Keratinocyte (primary cell): ENCODE measurements at regions not wholly inside any gene's neighbourhood (a gene's known extent, or its start where the extent isn't known, plus 50 kb on each side); places are given as distances from the start of the nearest gene placed in this dataset.
A peak's percentile ranks its signal among the peaks of the same experiment; 100 is the strongest.

Experiments
- DNase-seq: peaks from one replicate; pipeline ENCODE4 v3.0.0-alpha.2; 2011; ENCODE audit warnings: low read depth, missing footprints, low spot score
- FAIRE-seq: peaks from 2 replicates; lab custom pipeline; 2011; peaks lifted over from hg19 to GRCh38; lab: Jason Lieb, UNC
- H2AFZ ChIP-seq: 2 replicates; pipeline ENCODE4 v1.6.0; 2012; ENCODE audit warnings: low read length, control low read depth, inconsistent platforms; ENCODE audit not compliant: control insufficient read depth
- H3K27ac ChIP-seq: 2 replicates; pipeline ENCODE4 v1.5.1; 2011; ENCODE audit warnings: low read length; ENCODE audit not compliant: control insufficient read depth, insufficient read depth
- H3K27me3 ChIP-seq: 3 replicates; pipeline ENCODE4 v1.6.0; 2011; ENCODE audit warnings: low read length; ENCODE audit not compliant: control insufficient read depth, insufficient read depth; ENCODE audit errors: extremely low read depth
- H3K36me3 ChIP-seq, 2 experiments: 2 replicates in 1 of 2; 3 replicates in 1 of 2; pipeline ENCODE4 v1.5.1; 2011; ENCODE audit warnings: low read length in 2 of 2, mild to moderate bottlenecking in 1 of 2; ENCODE audit not compliant: control insufficient read depth in 2 of 2, insufficient read depth in 2 of 2; ENCODE audit errors: extremely low read depth in 1 of 2
- H3K4me1 ChIP-seq: 3 replicates; pipeline ENCODE4 v1.5.1; 2011; ENCODE audit warnings: low read length; ENCODE audit not compliant: control insufficient read depth, insufficient read depth; ENCODE audit errors: extremely low read depth
- H3K4me2 ChIP-seq: 3 replicates; pipeline ENCODE4 v1.6.0; 2011; ENCODE audit warnings: low read depth, low read length; ENCODE audit not compliant: control insufficient read depth, insufficient read depth; ENCODE audit errors: extremely low read depth
- H3K4me3 ChIP-seq, 3 experiments: fragments of 200-600 bp in 1 of 3; sonication (generic) in 1 of 3; 2 replicates in 2 of 3; 3 replicates in 1 of 3; pipeline ENCODE4 v1.5.1; 2011 to 2016; ENCODE audit warnings: low read length in 3 of 3, mild to moderate bottlenecking in 3 of 3, control low read depth in 2 of 3, inconsistent platforms in 1 of 3, low read depth in 1 of 3, mixed read lengths in 1 of 3, mixed run types in 1 of 3, moderate library complexity in 1 of 3; ENCODE audit not compliant: control insufficient read depth in 2 of 3, insufficient read depth in 2 of 3; ENCODE audit errors: extremely low read depth in 1 of 3
- H3K79me2 ChIP-seq: 2 replicates; pipeline ENCODE4 v1.6.0; 2012; ENCODE audit warnings: low read length; ENCODE audit not compliant: control insufficient read depth, insufficient read depth
- H3K9ac ChIP-seq: 3 replicates; pipeline ENCODE4 v1.6.0; 2011; ENCODE audit warnings: low read length; ENCODE audit not compliant: control insufficient read depth, insufficient read depth; ENCODE audit errors: extremely low read depth
- H3K9me1 ChIP-seq: 3 replicates; pipeline ENCODE4 v1.6.0; 2011; ENCODE audit warnings: low read length; ENCODE audit not compliant: control insufficient read depth, insufficient read depth; ENCODE audit errors: extremely low read depth
- H3K9me3 ChIP-seq: 2 replicates; pipeline ENCODE4 v1.5.1; 2012; ENCODE audit warnings: low read depth, low read length; ENCODE audit not compliant: control insufficient read depth
- H4K20me1 ChIP-seq: 3 replicates; pipeline ENCODE4 v1.6.0; 2011; ENCODE audit warnings: low read length; ENCODE audit not compliant: control insufficient read depth, insufficient read depth; ENCODE audit errors: extremely low read depth
- CTCF ChIP-seq, 3 experiments: IDR thresholded peaks in 1 of 3; conservative IDR thresholded peaks in 1 of 3; optimal IDR thresholded peaks in 1 of 3; 2 replicates in 2 of 3; 3 replicates in 1 of 3; pipeline versions ENCODE3 to v1.5.1; 2011; ENCODE audit warnings: low read length in 3 of 3, mild to moderate bottlenecking in 3 of 3, moderate library complexity in 2 of 3, control low read depth in 1 of 3, inconsistent platforms in 1 of 3; ENCODE audit not compliant: insufficient read depth in 2 of 3; ENCODE audit errors: extremely low read depth in 1 of 3
- EZH2 ChIP-seq: IDR thresholded peaks from one replicate; pipeline ENCODE4 v1.6.1; 2012; ENCODE audit warnings: inconsistent platforms, mild to moderate bottlenecking, low read length, moderate library complexity
- dilution Hi-C: fragments of 300-500 bp; cut with MboI; formaldehyde crosslinking; loops from one replicate; pipeline ENCODE4 v1.7.0; 2020; ENCODE audit warnings: low sequenced_read_pairs; ENCODE audit not compliant: extremely low pct_ligation_motif_present

- Histone ChIP-seq H3K27me3 (no peaks in the 10 kb centered on the region), H3K4me2 (no peak overlapping the region), H3K9me1 (no peaks in the 10 kb centered on the region), H4K20me1 (no peaks in the 10 kb centered on the region), H3K9ac (no peak overlapping the region), H3K4me3 (no peak overlapping the region), H3K4me1 (no peaks in the 10 kb centered on the region), H3K27ac (no peak overlapping the region), H3K36me3 (no peaks in the 10 kb centered on the region), H3K79me2 (no peaks in the 10 kb centered on the region), H3K9me3 (no peaks in the 10 kb centered on the region), H2AFZ (no peak overlapping the region)
- no peak for TF ChIP-seq EZH2
- TF ChIP-seq CTCF (optimal IDR thresholded peaks at IDR 0.05 in 1 of 3, IDR thresholded peaks at IDR 0.05 in 1 of 3, conservative IDR thresholded peaks at IDR 0.05 in 1 of 3; ENCODE audit: extremely low read depth in 1 of 3, insufficient read depth in 2 of 3, low read length in 3 of 3): no peak
- DNase-seq (no peak), FAIRE-seq (no peak)
- dilution Hi-C loops: no loop called here
Observed at GRCh38 chr20:55565096-55565773, 440.1 kb downstream of the CBLN4 start.

- no peak overlapping the region for H3K27ac ChIP-seq
- H3K4me2 ChIP-seq: no peak overlapping the region
- no peaks in the 10 kb centered on the region for H3K36me3 ChIP-seq
- no peaks in the 10 kb centered on the region for H4K20me1 ChIP-seq
- DNase-seq (peak; percentile 4), FAIRE-seq (no peak)
- no peaks in the 10 kb centered on the region for H3K9me1 ChIP-seq
- H2AFZ ChIP-seq: no peak overlapping the region
- no peak for TF ChIP-seq EZH2
- no peak for TF ChIP-seq CTCF (optimal IDR thresholded peaks at IDR 0.05 in 1 of 3, IDR thresholded peaks at IDR 0.05 in 1 of 3, conservative IDR thresholded peaks at IDR 0.05 in 1 of 3; ENCODE audit: extremely low read depth in 1 of 3, insufficient read depth in 2 of 3, low read length in 3 of 3)
- H3K9ac ChIP-seq: no peak overlapping the region
- dilution Hi-C loops: no loop called here
- no peaks in the 10 kb centered on the region for H3K4me1 ChIP-seq
- no peaks in the 10 kb centered on the region for H3K79me2 ChIP-seq
- no peak overlapping the region for H3K4me3 ChIP-seq
- H3K27me3 ChIP-seq: no peaks in the 10 kb centered on the region
- H3K9me3 ChIP-seq: no peaks in the 10 kb centered on the region
Observed at GRCh38 chr20:55561259-55561658, 444.1 kb downstream of the CBLN4 start.
